T-helper 2 cell treated with Interferon-gamma antibody and Interleukin-4, amounts not matched to agents 5 μg/mL and 100 μg/mL, for 36 hours (primary cell): ENCODE measurements at regions not wholly inside any gene's neighbourhood (a gene's known extent, or its start where the extent isn't known, plus 50 kb on each side); places are given as distances from the start of the nearest gene placed in this dataset.

Source experiments
- DNase-seq: peaks from one replicate; pipeline ENCODE4 v3.0.0; 2021; ENCODE audit warnings: low spot score
- H3K27ac Mint-ChIP-seq: one replicate; pipeline ENCODE4 v1.8.0; 2021; ENCODE audit warnings: mild to moderate bottlenecking, mixed read lengths
- H3K27me3 Mint-ChIP-seq: one replicate; pipeline ENCODE4 v1.8.0; 2021; ENCODE audit warnings: low read depth, mixed read lengths
- H3K36me3 Mint-ChIP-seq: one replicate; pipeline ENCODE4 v1.8.0; 2021; ENCODE audit warnings: low read depth, mixed read lengths
- H3K4me1 Mint-ChIP-seq: one replicate; pipeline ENCODE4 v1.8.0; 2021; ENCODE audit warnings: low read depth, mixed read lengths
- H3K4me3 Mint-ChIP-seq: one replicate; pipeline ENCODE4 v1.8.0; 2022; ENCODE audit warnings: mild to moderate bottlenecking, moderate library complexity, mixed read lengths
- H3K9me3 Mint-ChIP-seq: one replicate; pipeline ENCODE4 v1.8.0; 2021; ENCODE audit warnings: mixed read lengths

DNA sequence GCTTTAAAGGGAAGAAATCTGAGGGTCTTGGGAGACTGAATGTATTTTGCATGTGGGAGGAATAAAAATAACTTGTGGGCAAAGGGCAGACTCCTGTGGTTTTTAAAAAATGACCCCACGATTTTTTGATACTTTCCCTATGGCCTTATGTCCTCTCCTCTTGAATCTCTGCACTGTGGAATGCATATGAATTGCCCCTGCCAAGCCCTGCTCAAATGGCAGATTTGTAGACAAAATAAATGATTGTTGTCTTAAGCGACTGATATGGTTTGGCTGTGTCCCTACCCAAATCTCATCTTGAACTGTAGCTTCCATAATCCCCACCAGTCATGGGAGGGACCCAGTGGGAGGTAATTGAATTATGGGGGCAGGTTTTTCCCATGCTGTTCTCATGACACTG lies 223.8 kb downstream of the DACT1 start:
- no peak overlapping the region for H3K4me3 Mint-ChIP-seq
- no peaks in the 10 kb centered on the region for H3K27me3 Mint-ChIP-seq
- peaks cover 21% of the 10 kb centered on the region for H3K9me3 Mint-ChIP-seq
- H3K4me1 Mint-ChIP-seq = no peaks in the 10 kb centered on the region
- H3K27ac Mint-ChIP-seq = no peak overlapping the region
- no peaks in the 10 kb centered on the region for H3K36me3 Mint-ChIP-seq
- DNase-seq = no peak

DNA sequence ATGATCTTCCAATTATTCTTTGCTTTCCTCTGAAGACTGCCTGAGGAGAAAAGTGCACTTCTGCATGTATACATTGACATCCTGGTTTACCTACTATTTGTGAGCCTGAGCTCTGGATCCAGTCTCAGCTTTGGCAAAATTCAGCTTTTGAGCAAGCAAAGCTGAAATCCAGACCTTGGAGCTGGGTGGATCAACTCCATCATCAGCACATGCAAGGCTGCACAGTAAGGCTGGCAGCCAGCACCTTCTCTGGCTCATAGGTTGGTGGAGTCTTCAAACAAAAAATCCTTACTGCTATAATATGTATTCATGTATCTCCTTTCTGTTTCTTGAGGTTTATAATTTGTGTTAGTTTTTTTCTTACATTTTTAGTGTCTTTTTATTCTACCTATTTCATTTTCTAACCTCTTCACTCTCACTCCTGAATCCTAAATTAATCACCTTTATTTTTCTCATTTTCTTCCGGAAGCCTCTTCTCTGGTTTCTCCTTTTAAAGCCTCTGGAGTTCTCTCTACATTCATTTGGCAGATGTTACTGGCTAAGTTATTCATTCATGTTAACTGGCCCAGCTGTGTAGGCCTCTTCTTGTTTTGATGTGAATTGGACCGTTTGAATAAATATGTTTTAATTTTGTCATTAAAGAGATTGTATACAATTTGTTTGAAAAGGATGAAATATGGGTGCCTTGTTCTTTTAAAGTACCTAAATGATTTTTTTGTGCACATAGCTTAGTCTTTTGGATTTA lies 224.8 kb downstream of the DACT1 start:
- no peaks in the 10 kb centered on the region for H3K4me1 Mint-ChIP-seq
- no peak for DNase-seq
- no peaks in the 10 kb centered on the region for H3K27me3 Mint-ChIP-seq
- no peak overlapping the region for H3K27ac Mint-ChIP-seq
- H3K36me3 Mint-ChIP-seq = no peaks in the 10 kb centered on the region
- no peak overlapping the region for H3K4me3 Mint-ChIP-seq
- H3K9me3 Mint-ChIP-seq = peaks cover 21% of the 10 kb centered on the region

- no peak overlapping the region for H3K4me3 Mint-ChIP-seq
- H3K27ac Mint-ChIP-seq = no peak overlapping the region
- H3K4me1 Mint-ChIP-seq = no peaks in the 10 kb centered on the region
- H3K9me3 Mint-ChIP-seq = peaks cover 10% of the 10 kb centered on the region
- no peak for DNase-seq
- no peaks in the 10 kb centered on the region for H3K36me3 Mint-ChIP-seq
- H3K27me3 Mint-ChIP-seq = no peaks in the 10 kb centered on the region
Measured at GRCh38 chr14:58863661-58864345, 226.0 kb downstream of the DACT1 start.

- no peaks in the 10 kb centered on the region for H3K4me1 Mint-ChIP-seq
- H3K36me3 Mint-ChIP-seq = no peaks in the 10 kb centered on the region
- H3K4me3 Mint-ChIP-seq = no peak overlapping the region
- no peak for DNase-seq
- H3K27ac Mint-ChIP-seq = no peak overlapping the region
- no peaks in the 10 kb centered on the region for H3K9me3 Mint-ChIP-seq
- no peaks in the 10 kb centered on the region for H3K27me3 Mint-ChIP-seq
Measured at GRCh38 chr14:58864751-58865513, 227.2 kb downstream of the DACT1 start.

- H3K4me3 Mint-ChIP-seq = no peak overlapping the region
- no peak overlapping the region for H3K27ac Mint-ChIP-seq
- no peaks in the 10 kb centered on the region for H3K27me3 Mint-ChIP-seq
- H3K9me3 Mint-ChIP-seq = no peaks in the 10 kb centered on the region
- no peaks in the 10 kb centered on the region for H3K36me3 Mint-ChIP-seq
- no peaks in the 10 kb centered on the region for H3K4me1 Mint-ChIP-seq
- no peak for DNase-seq
Measured at GRCh38 chr14:58865514-58866281, 227.9 kb downstream of the DACT1 start.

- Mint-ChIP-seq H3K36me3 (no peaks in the 10 kb centered on the region), H3K4me1 (no peaks in the 10 kb centered on the region), H3K4me3 (no peak overlapping the region), H3K27me3 (no peaks in the 10 kb centered on the region), H3K27ac (no peak overlapping the region), H3K9me3 (no peaks in the 10 kb centered on the region)
- no peak for DNase-seq
Measured at GRCh38 chr14:58866391-58866790, 228.6 kb downstream of the DACT1 start.

GRCh38 chr14:58870961-58871360 lies 233.2 kb downstream of the DACT1 start:
- Mint-ChIP-seq H3K36me3 (no peaks in the 10 kb centered on the region), H3K4me1 (no peaks in the 10 kb centered on the region), H3K27ac (no peak overlapping the region), H3K9me3 (no peaks in the 10 kb centered on the region), H3K4me3 (no peak overlapping the region), H3K27me3 (no peaks in the 10 kb centered on the region)
- DNase-seq = no peak

DNA sequence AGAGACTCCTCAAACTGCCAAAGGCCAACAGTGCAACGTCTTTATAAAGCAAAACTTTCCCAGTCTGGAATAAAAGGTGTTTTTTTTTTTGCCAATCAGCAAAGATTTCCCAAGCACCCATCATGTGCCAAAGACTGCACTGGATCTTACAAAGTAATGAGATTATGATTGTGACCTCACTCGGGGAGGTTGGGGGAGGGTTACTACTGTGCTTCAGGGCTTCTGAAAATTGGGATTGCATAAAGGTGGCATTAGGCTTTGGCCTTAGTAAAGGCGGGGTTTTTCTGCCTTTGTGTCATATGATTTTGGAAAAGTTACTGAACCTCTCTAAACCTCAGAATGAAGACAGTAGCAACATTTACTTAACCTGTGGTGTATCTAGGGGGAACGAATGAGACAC lies 233.8 kb downstream of the DACT1 start:
- Mint-ChIP-seq H3K4me3 (no peak overlapping the region), H3K27ac (no peak overlapping the region), H3K4me1 (no peaks in the 10 kb centered on the region), H3K27me3 (no peaks in the 10 kb centered on the region), H3K36me3 (no peaks in the 10 kb centered on the region), H3K9me3 (no peaks in the 10 kb centered on the region)
- DNase-seq = no peak

DNA sequence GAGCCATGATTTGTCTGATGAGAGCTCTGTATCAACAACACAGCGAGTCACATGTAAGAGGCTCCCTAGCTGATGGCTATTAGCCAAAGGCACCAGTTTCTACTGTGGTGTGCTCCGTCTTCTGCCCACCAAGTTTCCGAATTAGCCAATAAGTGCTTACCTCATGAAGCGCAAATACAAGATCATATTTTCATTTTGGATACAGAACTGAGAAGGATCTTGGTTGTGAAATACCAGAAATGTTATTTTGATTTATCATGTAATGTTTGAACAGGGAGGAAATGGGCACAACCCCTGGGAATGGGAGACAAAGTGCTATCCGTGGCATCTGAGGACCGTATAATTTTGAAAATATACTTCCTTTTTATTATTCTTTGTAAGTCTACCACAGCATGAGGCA lies 234.3 kb downstream of the DACT1 start:
- Mint-ChIP-seq H3K4me1 (no peaks in the 10 kb centered on the region), H3K4me3 (no peak overlapping the region), H3K27ac (no peak overlapping the region), H3K27me3 (no peaks in the 10 kb centered on the region), H3K9me3 (no peaks in the 10 kb centered on the region), H3K36me3 (no peaks in the 10 kb centered on the region)
- DNase-seq = no peak

- Mint-ChIP-seq H3K9me3 (no peaks in the 10 kb centered on the region), H3K4me1 (no peaks in the 10 kb centered on the region), H3K4me3 (no peak overlapping the region), H3K36me3 (no peaks in the 10 kb centered on the region), H3K27me3 (no peaks in the 10 kb centered on the region), H3K27ac (no peak overlapping the region)
- DNase-seq = no peak
Measured at GRCh38 chr14:58873228-58873953, 235.6 kb downstream of the DACT1 start.

GRCh38 chr14:58875613-58876012 lies 237.9 kb downstream of the DACT1 start:
- DNase-seq = no peak
- Mint-ChIP-seq H3K4me3 (no peak overlapping the region), H3K27me3 (no peaks in the 10 kb centered on the region), H3K4me1 (no peaks in the 10 kb centered on the region), H3K9me3 (no peaks in the 10 kb centered on the region), H3K27ac (no peak overlapping the region), H3K36me3 (no peaks in the 10 kb centered on the region)

- Mint-ChIP-seq H3K27ac (no peak overlapping the region), H3K9me3 (no peaks in the 10 kb centered on the region), H3K36me3 (no peaks in the 10 kb centered on the region), H3K4me1 (no peaks in the 10 kb centered on the region), H3K27me3 (peaks cover 2% of the 10 kb centered on the region), H3K4me3 (no peak overlapping the region)
- DNase-seq = no peak
Measured at GRCh38 chr14:58876608-58877007, 238.8 kb downstream of the DACT1 start.

- Mint-ChIP-seq H3K4me3 (no peak overlapping the region), H3K27me3 (peaks cover 2% of the 10 kb centered on the region), H3K9me3 (no peaks in the 10 kb centered on the region), H3K36me3 (no peaks in the 10 kb centered on the region), H3K4me1 (no peaks in the 10 kb centered on the region), H3K27ac (no peak overlapping the region)
- DNase-seq = no peak
Measured at GRCh38 chr14:58878439-58879139, 240.8 kb downstream of the DACT1 start.
